Pancreas (tissue), 2 donors: ENCODE measurements at regions not wholly inside any gene's neighbourhood (a gene's known extent, or its start where the extent isn't known, plus 50 kb on each side); places are given as distances from the start of the nearest gene placed in this dataset.

Source experiments
- microRNA-seq, 2 donors: library from miRNA; unstranded; fragments of <30 nt; microRNA quantifications; one replicate each; pipeline versions ENCODE4 to v1.1.0, GENCODE V29; 2019 to 2020
- donor health status: DM: no; HTN: no; CAD: no; lungs with moderate emphysema.
- donor health status: DM: no; HTN: no; CAD: no.

Small RNAs in the stretch of these regions (microRNA-seq; reads per million reads assigned to microRNA genes)
- gene MIR6724-3 (0 reads per million in 2 donors), gene MIR6724-4 (0 reads per million in 2 donors)
